Stimulated activated CD8-positive, alpha-beta memory T cell treated with anti-CD3 and anti-CD28 coated beads, Interleukin-15, amount 100 ng/mL, for 1 hour (primary cell): ENCODE measurements at regions not wholly inside any gene's neighbourhood (a gene's known extent, or its start where the extent isn't known, plus 50 kb on each side); places are given as distances from the start of the nearest gene placed in this dataset.
"Not testable (repeated sequence)": the region's sequence is repeated elsewhere in the genome, so short reads cannot be mapped to it uniquely, and the experiment has no call there.

Experiments used
- DNase-seq: peaks from one replicate; pipeline ENCODE4 v3.0.0-alpha.2; 2020; ENCODE audit warnings: low read depth

GRCh38 chr10:60513281-60513680 lies 123.6 kb upstream of the ANK3 start:
- no peak for DNase-seq

GRCh38 chr10:60511477-60512229 lies 122.0 kb upstream of the ANK3 start:
- no peak for DNase-seq

DNA sequence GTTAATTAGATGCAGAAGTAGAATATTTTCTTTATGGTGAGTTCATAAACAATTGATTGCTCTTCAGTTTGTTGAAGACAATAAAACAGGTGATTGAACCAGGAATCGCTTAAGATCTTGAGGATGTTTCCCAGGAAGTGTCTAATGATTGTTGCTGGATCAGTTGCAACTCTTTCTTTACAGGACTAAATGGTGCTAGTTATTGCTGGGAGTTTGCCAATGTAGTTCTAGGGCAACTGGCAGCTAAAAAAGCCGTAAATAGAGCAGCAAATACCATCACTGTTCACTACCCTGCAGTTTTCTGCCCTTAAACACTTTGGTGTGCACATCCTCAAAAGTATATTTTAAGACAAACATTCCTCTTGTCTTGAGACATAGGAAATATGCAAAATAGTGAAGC lies 119.2 kb upstream of the ANK3 start:
- no peak for DNase-seq

GRCh38 chr10:60508037-60508436 lies 118.4 kb upstream of the ANK3 start:
- no peak for DNase-seq

- no peak for DNase-seq
These were observed 112.9 kb upstream of the ANK3 start for GRCh38 chr10:60502621-60503020.

DNA sequence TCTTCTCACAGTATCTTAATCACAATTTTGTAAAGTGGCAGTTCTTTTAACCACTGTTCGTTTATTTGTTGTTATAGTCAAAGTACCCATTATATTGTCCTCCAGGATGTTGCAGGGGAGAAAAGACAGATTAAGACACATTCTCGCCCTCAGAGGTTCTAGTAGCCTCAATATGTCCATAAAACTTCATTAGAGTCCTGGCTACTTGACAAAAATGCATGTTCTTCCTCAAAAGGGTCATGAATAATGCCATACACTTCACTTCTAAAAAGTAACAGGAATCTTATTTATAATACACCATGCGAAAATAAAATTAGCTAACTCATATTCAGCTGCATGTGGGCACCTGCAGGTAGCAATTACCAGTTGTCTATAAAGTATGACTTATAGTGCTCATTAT lies 109.3 kb upstream of the ANK3 start:
- no peak for DNase-seq

GRCh38 chr10:60497364-60497763 lies 107.7 kb upstream of the ANK3 start:
- no peak for DNase-seq

- DNase-seq: no peak
These were observed 106.5 kb upstream of the ANK3 start for GRCh38 chr10:60496181-60496580.

DNA sequence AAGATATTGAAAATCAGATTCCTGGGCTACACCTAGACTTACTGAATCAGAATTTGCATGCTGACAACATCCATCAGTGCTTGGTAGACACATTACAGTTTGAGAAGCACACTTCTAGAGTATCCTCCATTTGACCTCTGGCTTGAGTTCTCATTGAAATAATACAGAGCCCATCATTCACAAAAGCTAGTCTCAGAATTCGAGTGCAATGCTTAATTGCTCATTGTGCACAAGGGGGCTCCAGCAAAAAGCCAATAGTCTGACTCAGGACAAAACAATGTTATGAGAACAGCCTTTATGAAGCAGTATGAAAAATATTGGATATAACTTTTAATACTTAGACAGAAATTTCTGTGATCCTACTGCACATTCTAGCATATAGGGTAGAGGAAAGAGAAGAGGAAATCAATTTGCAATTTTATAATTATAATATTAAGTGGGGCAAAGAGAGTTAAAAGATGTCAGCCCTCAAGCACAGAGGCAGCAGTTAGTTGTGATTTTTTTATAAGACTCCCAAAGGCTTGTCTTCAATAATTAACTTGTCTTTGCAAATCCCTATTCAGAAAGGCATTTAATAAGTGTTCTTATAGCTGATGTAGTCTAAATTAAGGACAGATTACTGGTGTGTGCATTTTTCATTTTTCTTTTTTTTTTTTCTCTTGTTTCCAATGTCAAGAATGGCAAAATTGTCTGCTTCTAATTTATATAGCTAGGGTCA lies 105.8 kb upstream of the ANK3 start:
- no peak for DNase-seq

DNA sequence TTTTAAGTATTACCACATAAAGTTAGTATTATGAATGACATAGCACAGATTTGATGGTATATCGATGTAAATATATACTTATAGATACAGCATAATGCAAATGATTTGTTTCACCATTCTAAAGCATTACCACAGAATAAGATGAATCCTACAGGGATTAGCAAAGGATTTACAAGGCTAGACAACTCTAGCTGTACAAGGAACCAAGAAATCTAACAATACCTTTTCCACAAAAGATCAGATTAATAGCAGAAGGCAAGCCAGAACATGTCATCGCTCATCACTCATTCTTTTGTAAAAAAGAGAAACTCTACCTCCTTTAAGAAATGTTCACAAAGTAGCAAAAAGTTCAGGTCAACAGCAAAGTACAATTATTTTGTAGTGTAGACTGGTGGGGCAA lies 105.1 kb upstream of the ANK3 start:
- no peak for DNase-seq

- no peak for DNase-seq
These were observed 101.5 kb upstream of the ANK3 start for GRCh38 chr10:60491162-60491561.

DNA sequence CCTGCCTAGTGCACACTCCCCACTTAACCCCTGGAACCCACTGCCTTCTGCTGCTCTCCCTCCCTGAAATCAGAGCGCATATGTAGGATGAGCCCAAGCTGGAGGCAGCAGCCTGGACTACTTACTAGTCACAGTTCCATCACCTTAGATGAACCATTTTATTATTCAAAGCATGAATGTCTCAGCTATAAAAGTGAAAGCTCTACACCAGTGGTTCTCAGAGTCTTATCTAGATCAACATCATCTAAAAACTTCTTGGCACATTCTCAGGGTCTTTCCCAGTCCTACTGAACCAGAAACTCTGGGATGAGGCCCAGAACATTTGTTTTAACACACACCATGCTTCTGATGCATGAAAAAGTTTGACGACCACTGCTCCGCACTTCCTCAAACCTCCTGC lies 100.3 kb upstream of the ANK3 start:
- no peak for DNase-seq

DNA sequence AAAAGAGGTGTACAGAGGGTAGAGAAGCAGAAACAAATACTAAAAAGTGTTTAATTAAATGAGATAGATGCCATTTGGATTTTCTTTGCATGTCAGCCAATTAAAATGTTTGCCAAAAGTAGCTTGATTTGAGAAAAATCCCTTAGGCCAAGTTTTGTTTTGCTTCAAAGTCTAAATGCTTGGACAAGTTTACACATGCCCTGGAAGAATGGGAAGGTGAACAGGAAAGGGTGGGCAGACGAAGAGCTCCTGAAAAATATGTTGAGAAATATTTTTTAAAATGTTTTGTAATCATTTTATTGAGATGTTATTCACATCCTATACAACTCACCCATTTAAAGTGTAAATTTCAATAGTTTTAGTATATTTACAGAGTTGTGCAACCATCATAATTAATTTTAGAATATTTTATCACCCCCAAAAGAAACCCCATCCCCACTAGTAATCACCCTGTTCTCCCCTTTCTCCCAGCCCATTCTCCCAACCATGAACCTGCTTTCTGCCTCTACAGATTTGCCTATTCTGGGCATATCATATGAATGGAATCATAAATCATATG lies 98.5 kb upstream of the ANK3 start:
- no peak for DNase-seq

DNA sequence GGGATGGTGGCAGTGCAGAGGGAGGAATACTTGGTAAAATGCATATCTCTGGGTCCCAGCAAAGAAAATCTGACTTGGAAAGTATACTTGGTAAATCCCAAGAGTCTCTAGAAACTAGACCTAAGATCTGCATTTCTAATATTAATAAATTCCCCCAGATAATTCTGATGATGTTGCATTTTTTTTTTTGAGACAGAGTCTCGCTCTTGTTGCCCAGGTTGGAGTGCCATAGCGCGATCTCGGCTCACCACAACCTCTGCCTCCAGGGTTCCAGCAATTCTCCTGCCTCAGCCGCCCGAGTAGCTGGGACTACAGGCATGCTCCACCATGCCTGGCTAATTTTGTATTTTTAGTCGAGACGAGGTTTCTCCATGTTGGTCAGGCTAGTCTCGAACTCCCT lies 97.9 kb upstream of the ANK3 start:
- DNase-seq: no peak

- DNase-seq: no peak
These were observed 95.3 kb upstream of the ANK3 start for GRCh38 chr10:60485025-60485424.

DNA sequence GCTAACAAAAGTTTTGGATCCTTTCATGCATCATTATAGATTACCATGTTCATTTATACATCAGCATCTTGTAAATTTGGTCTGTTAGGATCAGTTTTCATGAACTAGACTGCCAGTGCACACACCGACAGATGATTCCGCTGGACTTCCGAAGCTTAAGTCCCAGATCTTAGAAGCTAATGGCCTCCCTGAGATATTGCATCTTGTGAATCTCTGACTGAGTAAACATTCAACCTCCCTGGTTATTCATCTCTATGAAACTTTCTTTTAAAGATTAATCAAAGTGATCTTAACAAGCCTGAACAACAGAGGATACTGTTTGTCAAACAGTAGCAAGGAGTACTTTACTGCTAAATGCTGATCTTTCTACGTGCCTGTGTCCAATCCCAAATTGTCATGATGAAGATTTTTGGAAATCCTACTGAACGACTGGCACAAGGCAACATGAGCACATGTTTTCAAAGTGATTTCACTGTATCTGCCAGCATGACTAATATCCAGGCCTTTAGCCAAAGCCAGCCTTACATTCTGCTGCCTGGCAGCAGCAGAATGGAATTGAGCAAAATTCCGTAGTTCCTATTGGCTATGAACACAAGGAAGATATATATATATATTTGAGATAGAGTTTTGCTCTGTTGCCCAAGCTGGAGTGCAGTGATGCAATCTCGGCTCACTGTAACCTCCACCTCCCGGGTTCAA lies 91.3 kb upstream of the ANK3 start:
- DNase-seq: no peak

DNA sequence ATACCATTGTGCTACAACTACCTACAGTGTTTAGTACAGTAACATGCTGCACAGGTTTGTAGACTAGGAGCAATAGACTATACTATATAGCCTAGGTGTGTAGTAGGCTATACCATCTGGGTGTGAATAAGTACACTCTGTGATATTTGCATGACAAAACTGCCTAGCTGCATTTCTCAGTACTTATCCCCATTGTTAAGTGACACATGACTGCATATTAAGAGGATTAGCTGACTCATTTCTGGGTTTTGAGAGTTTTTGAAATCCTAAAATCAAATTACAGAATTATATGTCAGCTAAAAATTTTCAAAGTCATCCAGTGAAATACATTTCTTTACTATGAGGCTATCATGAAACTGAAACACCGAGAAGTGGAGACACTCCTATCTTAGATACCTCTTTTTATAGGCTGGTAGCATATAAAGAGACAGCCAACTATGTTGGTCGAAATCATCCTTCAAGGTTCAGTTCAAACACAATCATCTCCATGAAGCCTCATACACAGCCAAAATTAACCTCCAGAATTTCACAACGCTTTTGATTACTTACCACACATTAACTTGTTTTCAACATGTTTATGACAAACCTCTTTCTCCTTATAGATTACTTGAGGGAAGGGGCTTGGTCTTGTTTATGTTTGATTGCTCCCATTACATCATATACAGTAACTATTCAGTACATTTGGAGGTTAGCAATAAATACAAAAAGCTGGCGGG lies 89.8 kb upstream of the ANK3 start:
- DNase-seq: no peak

- no peak for DNase-seq
These were observed 86.8 kb upstream of the ANK3 start for GRCh38 chr10:60476451-60476850.

DNA sequence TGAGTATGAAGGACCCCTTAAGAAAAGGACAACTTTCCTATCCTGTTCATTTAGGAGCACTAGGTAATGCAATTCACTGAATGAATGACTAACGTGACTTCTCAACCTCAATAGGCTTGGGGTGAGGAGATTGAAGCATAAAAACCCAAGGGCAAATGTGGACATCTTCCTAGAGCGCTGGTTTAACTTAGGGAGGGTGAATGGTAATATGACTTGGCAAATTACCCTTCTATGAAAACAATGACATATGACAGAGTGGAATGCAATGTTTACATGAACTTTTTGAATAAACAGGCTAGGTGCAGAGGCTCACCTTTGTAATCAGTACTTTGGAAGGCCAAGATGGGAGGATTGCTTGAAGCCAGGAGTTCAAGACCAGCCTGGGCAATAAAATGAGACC lies 83.9 kb upstream of the ANK3 start:
- DNase-seq: no peak

GRCh38 chr10:60470091-60470490 lies 80.4 kb upstream of the ANK3 start:
- DNase-seq: no peak

DNA sequence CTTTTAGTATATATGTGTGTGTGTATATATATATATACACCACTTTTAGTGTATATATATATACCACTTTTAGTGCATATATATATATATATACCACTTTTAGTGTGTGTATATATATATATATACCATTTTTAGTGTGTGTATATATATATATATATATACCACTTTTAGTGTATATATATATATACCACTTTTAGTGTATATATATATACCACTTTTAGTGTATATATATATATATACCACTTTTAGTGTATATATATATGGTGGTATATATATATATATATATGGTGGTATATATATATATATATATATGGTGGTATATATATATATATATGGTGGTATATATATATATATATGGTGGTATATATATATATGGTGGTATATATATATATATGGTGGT lies 79.5 kb upstream of the ANK3 start:
- not testable (repeated sequence) for DNase-seq

- DNase-seq: no peak
These were observed 77.5 kb upstream of the ANK3 start for GRCh38 chr10:60467202-60467546.
